KBM-7 (cell line): ENCODE measurements at regions not wholly inside any gene's neighbourhood (a gene's known extent, or its start where the extent isn't known, plus 50 kb on each side); places are given as distances from the start of the nearest gene placed in this dataset.

Source experiments
- DNase-seq: peaks from one replicate; pipeline ENCODE4 v3.0.0-alpha.2; 2015
- in situ Hi-C: fragments of 300-500 bp; cut with MboI; formaldehyde crosslinking; loops from 2 replicates; pipeline ENCODE4 v1.14.3; 2020; ENCODE audit warnings: low sequenced_read_pairs, low pct_unique_long_range_greater_than_20kb, mixed read lengths

- in situ Hi-C loops: no loop called here
- no peak for DNase-seq
These were observed 212.4 kb upstream of the PACRGL start for GRCh38 chr4:20487852-20488251.

- no peak for DNase-seq
- in situ Hi-C loops: no loop called here
These were observed 209.5 kb upstream of the PACRGL start for GRCh38 chr4:20490734-20491133.

GRCh38 chr4:20493761-20494353 lies 206.4 kb upstream of the PACRGL start:
- no peak for DNase-seq
- in situ Hi-C loops: no loop called here

- in situ Hi-C loops: no loop called here
- DNase-seq: no peak
These were observed 204.2 kb upstream of the PACRGL start for GRCh38 chr4:20496068-20496467.

GRCh38 chr4:20504146-20504545 lies 196.1 kb upstream of the PACRGL start:
- in situ Hi-C loops: no loop called here
- DNase-seq: no peak

- DNase-seq: no peak
- in situ Hi-C loops: no loop called here
These were observed 194.3 kb upstream of the PACRGL start for GRCh38 chr4:20505927-20506326.

- in situ Hi-C loops: no loop called here
- DNase-seq: no peak
These were observed 193.4 kb upstream of the PACRGL start for GRCh38 chr4:20506827-20507226.

GRCh38 chr4:20509315-20509714 lies 190.9 kb upstream of the PACRGL start:
- in situ Hi-C loops: no loop called here
- no peak for DNase-seq

GRCh38 chr4:20512033-20512792 lies 188.0 kb upstream of the PACRGL start:
- in situ Hi-C loops: no loop called here
- DNase-seq: no peak

- no peak for DNase-seq
- in situ Hi-C loops: no loop called here
These were observed 187.3 kb upstream of the PACRGL start for GRCh38 chr4:20512985-20513384.

- no peak for DNase-seq
- in situ Hi-C loops: no loop called here
These were observed 179.4 kb upstream of the PACRGL start for GRCh38 chr4:20520901-20521300.

- no peak for DNase-seq
- in situ Hi-C loops: no loop called here
These were observed 171.8 kb upstream of the PACRGL start for GRCh38 chr4:20528508-20528907.

- in situ Hi-C loops: no loop called here
- no peak for DNase-seq
These were observed 170.6 kb upstream of the PACRGL start for GRCh38 chr4:20529691-20530090.

GRCh38 chr4:20532116-20532790 lies 168.0 kb upstream of the PACRGL start:
- in situ Hi-C loops: no loop called here

GRCh38 chr4:20532871-20533870 lies 167.1 kb upstream of the PACRGL start:
- DNase-seq: no peak
- in situ Hi-C loops: no loop called here

More at GRCh38 chr4:20532116-20532790, 168.0 kb upstream of the PACRGL start:
- no peak for DNase-seq

- in situ Hi-C loops: no loop called here
- DNase-seq: no peak
These were observed 161.4 kb upstream of the PACRGL start for GRCh38 chr4:20538905-20539304.

GRCh38 chr4:20543131-20543530 lies 157.1 kb upstream of the PACRGL start:
- DNase-seq: no peak

GRCh38 chr4:20544645-20545044 lies 155.6 kb upstream of the PACRGL start:
- in situ Hi-C loops: no loop called here
- peak; percentile 16 for DNase-seq

More at GRCh38 chr4:20543131-20543530, 157.1 kb upstream of the PACRGL start:
- in situ Hi-C loops: no loop called here

- no peak for DNase-seq
- in situ Hi-C loops: no loop called here
These were observed 148.3 kb upstream of the PACRGL start for GRCh38 chr4:20552004-20552403.
